ENCODE measurements at regions not wholly inside any gene's neighbourhood (a gene's known extent, or its start where the extent isn't known, plus 50 kb on each side); places are given as distances from the start of the nearest gene placed in this dataset.

- Histone ChIP-seq H3K4me3 (no peak overlapping the region), H3K9me3 (no peaks in the 10 kb centered on the region), H3K36me3 (replicated peaks in 1 of 2; ENCODE audit: insufficient read depth in 1 of 2, low read depth in 2 of 2) (no peaks in the 10 kb centered on the region), H3K27me3 (no peaks in the 10 kb centered on the region), H3K27ac (no peak overlapping the region), H3K4me1 (peaks cover 7% of the 10 kb centered on the region)
- no peak for DNase-seq
- TF ChIP-seq CTCF (IDR thresholded peaks at IDR 0.05) (no peak), POLR2A (IDR thresholded peaks at IDR 0.05) (no peak)
- no peak for ATAC-seq
- intact Hi-C loops (cut with DNase I): no loop called here
- WGBS, 2 donors: 85% methylated on average over 4 of the region's 4 CpGs
Observed at GRCh38 chr7:35995334-35995733, 157.7 kb upstream of the EEPD1 start.

GRCh38 chr7:35998481-35998880, 154.6 kb upstream of the EEPD1 start:
- Histone ChIP-seq H3K9me3 (no peaks in the 10 kb centered on the region), H3K36me3 (replicated peaks in 1 of 2; ENCODE audit: insufficient read depth in 1 of 2, low read depth in 2 of 2) (no peaks in the 10 kb centered on the region), H3K27me3 (no peaks in the 10 kb centered on the region), H3K4me1 (no peaks in the 10 kb centered on the region), H3K4me3 (no peak overlapping the region), H3K27ac (no peak overlapping the region)
- intact Hi-C loops (cut with DNase I): no loop called here
- TF ChIP-seq CTCF (IDR thresholded peaks at IDR 0.05) (no peak), POLR2A (IDR thresholded peaks at IDR 0.05) (no peak)
- no peak for DNase-seq
- WGBS, 2 donors: 80 to 82% methylated on average over 5 of the region's 5 CpGs
- ATAC-seq: no peak

- H3K4me3 ChIP-seq: no peak overlapping the region
- ATAC-seq (no peak), DNase-seq (no peak)
- no peaks in the 10 kb centered on the region for H3K4me1 ChIP-seq
- WGBS, 2 donors: 98 to 100% methylated on average over 3 of the region's 3 CpGs
- TF ChIP-seq POLR2A (IDR thresholded peaks at IDR 0.05) (no peak), CTCF (IDR thresholded peaks at IDR 0.05) (no peak)
- no peak overlapping the region for H3K27ac ChIP-seq
- intact Hi-C loops (cut with DNase I): no loop called here
- no peaks in the 10 kb centered on the region for H3K36me3 ChIP-seq (replicated peaks in 1 of 2; ENCODE audit: insufficient read depth in 1 of 2, low read depth in 2 of 2)
- no peaks in the 10 kb centered on the region for H3K9me3 ChIP-seq
- H3K27me3 ChIP-seq: no peaks in the 10 kb centered on the region
Observed at GRCh38 chr7:36001546-36001945, 151.5 kb upstream of the EEPD1 start.

- 53 to 56% methylated on average over 2 of the region's 2 CpGs for WGBS, 2 donors
- H3K27me3 ChIP-seq: no peaks in the 10 kb centered on the region
- H3K4me3 ChIP-seq: no peak overlapping the region
- intact Hi-C loops (cut with DNase I): no loop called here
- no peak for TF ChIP-seq POLR2A (IDR thresholded peaks at IDR 0.05)
- DNase-seq: no peak
- no peaks in the 10 kb centered on the region for H3K9me3 ChIP-seq
- ATAC-seq: no peak
- H3K4me1 ChIP-seq: no peaks in the 10 kb centered on the region
- H3K36me3 ChIP-seq (replicated peaks in 1 of 2; ENCODE audit: insufficient read depth in 1 of 2, low read depth in 2 of 2): no peaks in the 10 kb centered on the region
- no peak overlapping the region for H3K27ac ChIP-seq
Observed at GRCh38 chr7:36002900-36003299, 150.2 kb upstream of the EEPD1 start.

GRCh38 chr7:36003343-36003742, 149.7 kb upstream of the EEPD1 start:
- H3K27me3 ChIP-seq: no peaks in the 10 kb centered on the region
- H3K27ac ChIP-seq: no peak overlapping the region
- H3K9me3 ChIP-seq: no peaks in the 10 kb centered on the region
- intact Hi-C loops (cut with DNase I): no loop called here
- ATAC-seq: no peak
- WGBS, 2 donors: 95 to 100% methylated on average over 1 of the region's 1 CpG
- no peak for DNase-seq
- no peak for TF ChIP-seq CTCF (IDR thresholded peaks at IDR 0.05)
- TF ChIP-seq POLR2A (IDR thresholded peaks at IDR 0.05): no peak
- H3K4me1 ChIP-seq: no peaks in the 10 kb centered on the region
- no peak overlapping the region for H3K4me3 ChIP-seq
- H3K36me3 ChIP-seq (replicated peaks in 1 of 2; ENCODE audit: insufficient read depth in 1 of 2, low read depth in 2 of 2): no peaks in the 10 kb centered on the region
